HG03095 (cell line): ENCODE measurements at regions not wholly inside any gene's neighbourhood (a gene's known extent, or its start where the extent isn't known, plus 50 kb on each side); places are given as distances from the start of the nearest gene placed in this dataset.
"Not testable (repeated sequence)": the region's sequence is repeated elsewhere in the genome, so short reads cannot be mapped to it uniquely, and the experiment has no call there.

ENCODE experiments used
- ATAC-seq: cut with Tn5 transposase; IDR thresholded peaks from one replicate; pipeline ENCODE4 v1.9.1; 2021; ENCODE audit warnings: moderate library complexity; ENCODE audit not compliant: unreplicated experiment

GRCh38 chr21:28381000-28381745 lies 611.5 kb downstream of the LTN1 start:
- ATAC-seq: not testable (repeated sequence)

GRCh38 chr21:28380241-28380640 lies 612.4 kb downstream of the LTN1 start:
- ATAC-seq: no peak

DNA sequence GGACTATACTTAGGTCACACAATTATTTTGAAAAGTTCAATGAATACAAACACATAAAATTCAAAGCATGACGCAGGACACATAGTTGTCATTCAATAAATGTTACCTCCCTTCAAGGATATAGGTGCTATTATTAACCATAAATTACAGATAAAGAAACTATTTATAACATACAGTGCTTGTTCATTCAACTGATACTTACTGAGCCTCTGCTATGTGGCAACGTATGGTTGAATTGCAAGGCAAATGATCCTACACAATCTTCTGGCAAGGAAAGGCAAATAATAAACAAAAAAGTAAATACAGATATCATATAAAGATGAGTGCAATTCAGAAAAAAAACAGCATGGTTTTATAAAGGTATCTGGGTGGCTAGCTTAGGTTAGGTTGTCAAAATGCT lies 614.7 kb downstream of the LTN1 start:
- ATAC-seq: no peak

- ATAC-seq: no peak
These were observed 616.8 kb downstream of the LTN1 start for GRCh38 chr21:28375708-28376385.

- no peak for ATAC-seq
These were observed 617.8 kb downstream of the LTN1 start for GRCh38 chr21:28374881-28375280.

DNA sequence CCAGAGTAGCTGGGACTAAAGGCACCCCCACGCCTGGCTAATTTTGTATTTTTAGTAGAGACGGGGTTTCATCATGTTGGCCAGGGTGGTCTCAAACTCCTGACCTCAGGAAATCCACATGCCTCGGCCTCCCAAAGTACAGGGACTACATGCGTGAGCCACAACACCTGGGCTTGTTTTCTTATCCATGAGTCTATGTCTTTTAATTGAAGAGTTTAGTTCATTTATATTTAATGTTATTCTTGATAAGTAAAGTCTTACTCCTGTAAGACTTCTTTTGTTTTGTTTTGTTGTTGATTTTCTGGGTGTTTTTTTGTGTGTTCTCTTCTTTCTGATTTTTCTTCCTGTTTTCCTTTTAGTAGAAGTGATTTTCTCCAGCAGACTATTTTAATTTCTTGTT lies 621.0 kb downstream of the LTN1 start:
- no peak for ATAC-seq

- no peak for ATAC-seq
These were observed 633.4 kb downstream of the LTN1 start for GRCh38 chr21:28359300-28359699.

GRCh38 chr21:28358702-28359101 lies 634.0 kb downstream of the LTN1 start:
- ATAC-seq: no peak

DNA sequence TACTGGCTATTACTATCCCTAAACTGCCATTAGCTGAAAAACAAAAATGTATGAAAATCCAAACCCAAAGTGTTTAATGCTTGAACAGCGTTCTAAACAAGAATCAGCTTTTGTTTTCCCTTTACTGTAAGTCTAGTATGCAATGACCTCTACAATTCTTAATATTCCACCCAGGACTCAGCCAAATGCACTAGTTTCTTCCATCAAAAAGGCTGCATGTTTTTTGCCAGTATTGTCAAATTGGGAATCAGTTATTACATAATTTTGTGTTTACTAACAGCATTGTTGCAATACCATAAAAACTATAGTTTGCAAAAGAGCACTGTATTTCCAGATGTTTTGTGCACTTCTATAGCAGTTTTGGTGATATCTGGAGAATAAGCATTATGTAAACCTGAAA lies 634.5 kb downstream of the LTN1 start:
- ATAC-seq: no peak

DNA sequence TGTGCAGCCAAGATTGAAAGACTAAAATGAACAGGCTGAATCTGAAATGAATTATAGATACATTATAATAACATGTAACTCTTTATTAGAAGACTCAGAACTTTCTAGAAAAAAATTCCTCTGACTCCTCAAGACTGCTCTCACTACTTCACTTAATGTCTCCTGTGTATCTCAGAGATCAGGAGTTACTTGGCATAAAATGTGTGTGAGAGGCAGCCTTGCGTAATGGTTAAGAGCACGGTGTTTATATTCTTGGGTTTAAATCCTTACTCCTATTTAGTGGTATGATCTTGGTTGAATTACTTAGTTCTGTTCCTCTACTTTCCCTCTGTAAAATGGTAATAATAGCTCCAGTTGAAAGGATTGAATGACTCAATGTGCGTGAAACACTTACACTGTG lies 634.9 kb downstream of the LTN1 start:
- ATAC-seq: no peak

DNA sequence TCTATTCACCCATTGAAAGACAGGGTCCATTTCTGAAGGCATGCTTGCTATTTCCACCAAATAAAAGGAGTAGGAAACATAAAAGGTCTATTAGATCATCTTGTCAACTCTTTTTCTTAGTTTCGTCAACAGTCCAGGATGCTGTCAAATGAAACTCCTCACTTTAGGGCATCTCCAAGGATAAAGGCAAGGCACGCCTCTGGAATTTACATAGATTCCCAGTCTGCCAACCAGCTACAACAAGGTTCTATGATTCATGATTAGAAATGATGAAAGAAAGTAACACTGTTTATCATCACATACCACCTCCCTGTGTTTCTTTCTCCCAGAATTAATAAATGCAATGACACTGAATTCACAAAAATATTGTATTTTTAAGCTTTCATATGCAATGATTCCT lies 636.3 kb downstream of the LTN1 start:
- ATAC-seq: no peak

DNA sequence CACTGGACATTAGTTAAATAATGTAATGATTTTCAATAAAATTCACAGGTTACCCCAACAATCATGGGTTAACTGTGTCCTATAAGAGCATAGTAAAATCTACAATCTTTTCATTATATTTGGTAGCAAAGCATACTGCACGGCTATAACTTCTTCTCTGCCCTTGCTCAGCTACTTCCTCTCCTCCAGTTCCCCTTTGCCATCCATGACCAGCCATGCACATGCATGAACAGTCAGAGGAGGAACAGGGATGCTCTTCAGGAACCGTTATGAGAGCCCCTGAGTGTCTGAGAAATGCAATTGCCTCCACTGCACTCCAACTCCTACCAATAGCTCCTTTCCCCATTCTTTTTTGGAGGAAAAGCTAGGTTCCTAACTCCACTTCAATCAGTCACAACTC lies 646.7 kb downstream of the LTN1 start:
- ATAC-seq: no peak

GRCh38 chr21:28344985-28345384 lies 647.7 kb downstream of the LTN1 start:
- no peak for ATAC-seq

DNA sequence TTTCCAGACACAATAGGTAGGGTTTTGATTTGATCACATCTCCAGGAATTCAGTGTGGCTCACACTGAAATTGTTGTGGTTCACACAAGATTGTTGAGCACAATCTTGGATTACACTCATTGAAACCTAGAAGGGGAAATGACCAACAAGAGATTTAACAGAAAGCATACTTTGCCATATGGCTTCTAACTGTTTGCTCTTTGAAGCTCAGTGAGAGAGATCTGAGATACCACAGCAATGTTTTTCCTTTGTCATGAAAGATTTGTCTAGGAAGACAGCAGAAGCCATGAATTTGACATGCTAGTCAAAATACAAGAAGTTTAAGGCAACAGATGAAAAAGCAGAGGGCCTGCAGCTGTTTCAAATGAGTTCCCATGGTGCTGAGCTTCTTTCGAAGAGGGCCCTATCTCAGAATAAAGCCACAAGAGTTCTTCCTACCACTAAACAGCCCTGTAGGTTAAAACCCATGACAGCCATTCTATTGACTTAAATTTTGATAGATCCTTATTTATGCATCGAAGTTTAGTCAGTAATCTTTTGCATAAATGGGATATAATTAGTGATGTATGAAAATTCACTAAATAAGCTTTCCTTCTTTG lies 650.4 kb downstream of the LTN1 start:
- ATAC-seq: no peak

GRCh38 chr21:28339403-28339802 lies 653.3 kb downstream of the LTN1 start:
- ATAC-seq: no peak

GRCh38 chr21:28338701-28339305 lies 653.9 kb downstream of the LTN1 start:
- ATAC-seq: no peak

DNA sequence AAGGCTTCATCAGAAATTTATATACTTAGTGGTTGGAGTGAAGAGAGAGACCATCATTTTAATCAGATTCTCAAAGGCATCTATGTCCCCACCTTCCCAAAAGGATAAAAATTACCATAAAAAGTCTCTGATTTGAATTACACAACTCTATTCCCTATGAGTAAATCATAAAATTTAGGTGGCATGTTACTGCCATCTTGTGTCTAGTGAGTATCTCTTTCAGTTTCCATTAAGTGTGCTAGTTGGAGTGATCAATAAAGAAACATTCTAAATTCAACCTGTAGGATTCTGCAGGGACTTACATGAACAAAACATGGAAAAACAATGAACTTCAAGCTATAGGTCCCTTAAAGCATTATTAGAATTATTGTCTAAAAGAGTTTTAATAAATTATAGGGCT lies 655.4 kb downstream of the LTN1 start:
- ATAC-seq: no peak

DNA sequence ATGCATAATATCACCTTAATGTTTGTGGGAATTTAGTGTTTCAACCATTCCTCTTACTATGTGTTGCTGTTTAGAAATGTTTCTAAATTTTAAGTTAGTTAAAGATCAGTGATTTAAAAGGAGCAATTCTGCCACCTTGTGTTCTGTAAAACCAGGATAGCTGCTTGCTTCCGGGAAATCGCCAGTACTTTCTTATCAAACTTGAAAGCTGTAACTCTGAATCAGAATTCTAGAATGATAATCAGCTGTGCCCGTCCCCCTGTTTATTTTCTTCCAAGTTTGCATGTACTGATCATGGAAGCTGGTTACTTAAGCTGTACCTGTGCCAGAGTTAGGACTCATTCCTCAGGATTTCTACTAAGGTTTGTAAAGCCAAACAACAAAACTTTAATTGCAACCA lies 656.4 kb downstream of the LTN1 start:
- ATAC-seq: no peak

GRCh38 chr21:28334407-28334806 lies 658.3 kb downstream of the LTN1 start:
- peak; percentile 57 for ATAC-seq

GRCh38 chr21:28333578-28334075 lies 659.0 kb downstream of the LTN1 start:
- no peak for ATAC-seq

DNA sequence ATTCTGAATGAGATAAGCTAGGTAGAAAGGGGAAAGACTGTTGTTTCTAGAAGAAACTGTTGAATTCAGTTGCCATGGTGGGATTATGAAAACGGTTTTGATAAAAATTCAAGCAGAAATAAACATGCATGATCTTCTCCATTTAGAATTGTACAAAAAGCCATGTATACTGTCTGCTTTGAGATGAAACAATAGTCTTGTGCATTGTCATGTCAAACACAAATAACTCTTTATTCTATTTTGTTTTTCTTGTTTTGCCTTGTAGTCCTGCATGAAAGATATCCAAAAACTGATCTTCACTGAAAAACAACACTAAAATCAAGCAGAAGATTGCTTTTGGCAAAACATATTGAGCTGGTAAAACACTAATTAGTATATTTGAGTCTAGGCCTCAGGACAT lies 659.9 kb downstream of the LTN1 start:
- no peak for ATAC-seq

DNA sequence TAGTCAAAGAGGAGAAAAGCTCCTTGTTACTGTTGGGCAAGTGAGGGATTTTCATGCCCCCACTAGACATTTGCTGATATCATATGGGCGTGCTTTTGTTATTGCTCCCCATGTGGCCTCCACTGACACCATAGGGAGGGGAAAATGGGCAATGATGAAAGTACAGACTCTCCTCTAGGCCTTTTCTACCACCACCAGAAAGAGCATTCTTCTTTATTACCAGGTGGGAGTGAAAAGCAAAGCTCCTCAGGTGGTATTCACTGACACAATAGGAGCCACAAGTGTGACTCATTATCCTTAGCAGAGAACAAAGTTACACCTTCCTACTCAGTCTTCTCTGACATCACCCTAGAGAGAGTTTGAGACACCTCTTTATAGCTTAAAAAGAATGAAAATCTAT lies 667.1 kb downstream of the LTN1 start:
- no peak for ATAC-seq
